ENCODE measurements at regions not wholly inside any gene's neighbourhood (a gene's known extent, or its start where the extent isn't known, plus 50 kb on each side); places are given as distances from the start of the nearest gene placed in this dataset.

DNA sequence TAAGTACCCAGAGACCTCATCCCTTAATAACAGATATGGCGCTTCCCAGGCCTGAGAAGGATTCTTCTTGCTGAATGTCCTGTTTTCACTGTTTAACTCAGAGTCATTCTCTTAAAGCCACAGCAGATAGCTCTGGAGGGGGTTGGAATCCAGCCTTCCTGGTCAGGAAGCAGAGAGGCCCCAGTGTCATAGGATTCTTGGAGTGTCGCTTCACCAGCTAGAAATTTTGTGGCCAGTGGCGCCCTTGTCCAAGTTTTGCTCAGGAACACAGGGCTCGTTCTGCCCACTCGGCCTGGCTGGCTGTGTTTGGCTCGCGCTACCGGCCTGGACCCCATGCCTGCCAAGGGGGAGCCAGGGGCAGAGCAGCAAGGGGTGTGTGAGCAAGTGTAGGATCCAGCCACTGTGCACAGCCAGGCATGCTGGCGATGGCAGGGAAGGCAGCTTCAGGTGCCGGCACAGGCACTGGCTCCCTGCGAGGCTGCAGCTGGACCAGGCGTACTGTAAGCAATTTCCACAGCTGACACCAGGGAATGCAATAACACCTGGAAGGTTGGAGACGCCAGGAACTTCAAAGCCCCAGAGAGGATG is 214.8 kb upstream of the SESN3 start:
- ATAC-seq (no peak), DNase-seq (peak in 1 of 6 donors; percentile 60), FAIRE-seq (no peak)
- H3K9me3 ChIP-seq = no peaks in the 10 kb centered on the region
- H3K4me1 ChIP-seq = no peaks in the 10 kb centered on the region
- no peak overlapping the region for H3K4me3 ChIP-seq
- no peaks in the 10 kb centered on the region for H3K36me3 ChIP-seq
- intact Hi-C loops (cut with DNase I) = no loop called here
- H3K27me3 ChIP-seq = no peaks in the 10 kb centered on the region
- TF ChIP-seq CTCF (IDR thresholded peaks at IDR 0.05) = no peak
- 88 to 90% methylated on average over 13 of the region's 13 CpGs for WGBS, 2 donors
- H3K27ac ChIP-seq = no peak overlapping the region

- no peaks in the 10 kb centered on the region for H3K4me1 ChIP-seq
- FAIRE-seq (no peak), DNase-seq (no peak), ATAC-seq (no peak)
- H3K27me3 ChIP-seq = no peaks in the 10 kb centered on the region
- no peak for TF ChIP-seq CTCF (IDR thresholded peaks at IDR 0.05)
- no peaks in the 10 kb centered on the region for H3K36me3 ChIP-seq
- no peak overlapping the region for H3K4me3 ChIP-seq
- no peak overlapping the region for H3K27ac ChIP-seq
- H3K9me3 ChIP-seq = no peaks in the 10 kb centered on the region
- WGBS, 2 donors = 54 to 58% methylated on average over 5 of the region's 5 CpGs
- intact Hi-C loops (cut with DNase I) = no loop called here
These were observed 213.6 kb upstream of the SESN3 start for GRCh38 chr11:95444309-95445241.

DNA sequence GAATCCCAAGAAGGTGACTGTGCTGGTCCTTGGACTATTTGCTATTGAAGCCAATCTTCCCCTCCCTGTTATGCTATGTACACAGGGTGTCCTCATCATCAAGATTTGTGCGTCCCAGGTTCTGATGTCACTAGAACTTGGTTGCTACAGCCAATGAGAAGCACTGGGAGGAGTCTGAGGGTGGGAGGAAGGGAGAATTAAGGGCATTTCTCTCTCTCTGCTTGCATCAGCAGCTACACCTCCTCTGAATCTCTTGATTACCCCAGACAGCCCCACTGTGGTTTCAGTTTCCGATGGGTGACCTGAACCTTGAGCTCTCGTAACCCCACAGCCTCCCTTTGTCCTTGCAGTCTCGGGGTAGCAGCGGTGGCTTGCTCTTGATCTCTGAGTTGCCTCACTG is 212.4 kb upstream of the SESN3 start:
- no peaks in the 10 kb centered on the region for H3K36me3 ChIP-seq
- FAIRE-seq (no peak), DNase-seq (no peak), ATAC-seq (no peak)
- 86 to 91% methylated on average over 5 of the region's 5 CpGs for WGBS, 2 donors
- intact Hi-C loops (cut with DNase I) = no loop called here
- no peaks in the 10 kb centered on the region for H3K9me3 ChIP-seq
- TF ChIP-seq CTCF (IDR thresholded peaks at IDR 0.05) = no peak
- no peak overlapping the region for H3K4me3 ChIP-seq
- no peaks in the 10 kb centered on the region for H3K27me3 ChIP-seq
- H3K27ac ChIP-seq = no peak overlapping the region
- H3K4me1 ChIP-seq = no peaks in the 10 kb centered on the region

GRCh38 chr11:95442531-95443050 is 211.6 kb upstream of the SESN3 start:
- ATAC-seq (no peak), DNase-seq (no peak), FAIRE-seq (no peak)
- Histone ChIP-seq H3K27me3 (no peaks in the 10 kb centered on the region), H3K9me3 (no peaks in the 10 kb centered on the region), H3K27ac (no peak overlapping the region), H3K36me3 (no peaks in the 10 kb centered on the region), H3K4me3 (no peak overlapping the region), H3K4me1 (no peaks in the 10 kb centered on the region)
- intact Hi-C loops (cut with DNase I) = no loop called here
- WGBS, 2 donors = 73 to 87% methylated on average over 3 of the region's 3 CpGs
- TF ChIP-seq CTCF (IDR thresholded peaks at IDR 0.05) = no peak

All from pancreas (tissue), 10 donors.